Endothelial cell of umbilical vein (primary cell): ENCODE measurements at regions not wholly inside any gene's neighbourhood (a gene's known extent, or its start where the extent isn't known, plus 50 kb on each side); places are given as distances from the start of the nearest gene placed in this dataset.

Experiments
- CTCF ChIP-seq, 2 donors: IDR thresholded peaks; 1 replicate in 1 of 2; 2 replicates in 1 of 2; pipeline ENCODE4 v1.5.1; 2011; ENCODE audit warnings: low read length in 2 of 2, mild to moderate bottlenecking in 2 of 2, moderate library complexity in 2 of 2, control low read depth in 1 of 2, inconsistent platforms in 1 of 2, low read depth in 1 of 2; ENCODE audit not compliant: insufficient read depth in 1 of 2; ENCODE audit errors: extremely low read depth in 1 of 2
- EZH2 ChIP-seq: IDR thresholded peaks from 2 replicates; pipeline ENCODE4 v1.6.1; 2012; ENCODE audit warnings: borderline replicate concordance, low read depth, mild to moderate bottlenecking, moderate library complexity, low read length, inconsistent platforms; ENCODE audit not compliant: severe bottlenecking
- FOS ChIP-seq: IDR thresholded peaks from 2 replicates; pipeline ENCODE4 v1.6.1; 2011; ENCODE audit warnings: mild to moderate bottlenecking, low read length, moderate library complexity, borderline replicate concordance; ENCODE audit not compliant: insufficient read depth
- MAX ChIP-seq: IDR thresholded peaks from 2 replicates; pipeline ENCODE4 v1.6.1; 2011; ENCODE audit not compliant: insufficient read depth, insufficient read length
- MYC ChIP-seq: IDR thresholded peaks from one replicate; pipeline ENCODE4 v1.6.1; 2011; ENCODE audit warnings: mild to moderate bottlenecking, low read depth, low read length
- POLR2A ChIP-seq: IDR thresholded peaks from 2 replicates; pipeline ENCODE4 v1.6.1; 2012; ENCODE audit warnings: low read depth, mild to moderate bottlenecking, control low read depth, low read length
- POLR2AphosphoS5 ChIP-seq: IDR thresholded peaks from 2 replicates; pipeline ENCODE4 v1.6.1; 2012; ENCODE audit warnings: low read depth, mild to moderate bottlenecking, control low read depth, low read length, moderate library complexity; ENCODE audit not compliant: insufficient read depth

- TF ChIP-seq CTCF (IDR thresholded peaks at IDR 0.05; ENCODE audit: extremely low read depth in 1 of 2, insufficient read depth in 1 of 2, low read depth in 1 of 2, low read length in 2 of 2) (no peak), POLR2AphosphoS5 (no peak), POLR2A (no peak), FOS (no peak), EZH2 (no peak), MYC (no peak), MAX (no peak)
Measured at GRCh38 chr20:60233018-60233630, 274.9 kb downstream of the CDH26 start.
